UCSD-AML1 (cell line): ENCODE measurements at regions not wholly inside any gene's neighbourhood (a gene's known extent, or its start where the extent isn't known, plus 50 kb on each side); places are given as distances from the start of the nearest gene placed in this dataset.

ENCODE experiments used
- DNase-seq: peaks from one replicate; lab custom pipeline; 2025; ENCODE audit not compliant: unreplicated experiment; lab: John Stamatoyannopoulos, UW

DNA sequence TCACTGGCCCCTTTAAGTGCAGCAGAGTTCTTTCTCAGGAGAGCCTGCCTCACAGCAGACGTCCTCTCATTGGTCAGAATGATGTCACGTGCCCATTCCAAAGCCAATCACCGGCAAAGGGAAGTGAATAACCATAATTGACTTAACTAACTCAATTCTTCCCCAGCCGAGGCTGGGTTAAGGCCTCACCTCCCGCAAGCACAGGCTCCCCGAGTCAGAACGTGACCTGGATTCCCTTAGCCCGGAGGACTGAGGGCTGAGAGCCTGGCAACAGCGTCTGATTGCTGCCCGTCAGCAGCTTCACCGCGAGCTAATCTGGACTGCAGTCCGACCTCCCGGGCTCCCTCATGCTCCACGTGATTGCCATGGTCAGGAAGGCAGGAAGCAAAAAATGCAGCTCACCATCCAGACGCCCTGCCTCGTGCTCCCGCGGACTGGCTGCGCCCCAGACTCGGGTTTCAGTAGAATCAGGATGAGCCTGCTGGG is 92.1 kb upstream of the FZD10 start:
- DNase-seq = no peak

DNA sequence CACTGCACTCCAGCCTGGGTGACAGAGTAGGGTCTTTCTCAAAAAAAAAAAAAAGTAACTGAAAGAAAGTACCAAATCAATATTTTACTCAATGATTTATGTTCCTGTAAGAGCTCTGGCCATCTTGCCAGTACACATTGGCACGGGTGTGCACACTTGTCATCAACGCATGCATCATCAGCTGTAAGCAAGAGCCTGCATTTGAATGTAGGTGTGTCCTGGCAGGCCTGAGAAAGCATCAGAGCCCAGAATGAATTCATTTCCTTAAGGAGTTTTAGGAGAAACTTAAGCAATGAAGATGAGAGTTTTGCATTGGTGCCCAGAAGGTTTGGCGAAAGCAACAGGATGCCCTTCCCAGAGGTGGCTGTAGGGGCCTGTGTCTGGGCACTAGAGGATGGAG is 88.5 kb upstream of the FZD10 start:
- DNase-seq = no peak

- DNase-seq = no peak
Observed at GRCh38 chr12:130074661-130075406, 87.4 kb upstream of the FZD10 start.

GRCh38 chr12:130075497-130076076 is 86.7 kb upstream of the FZD10 start:
- no peak for DNase-seq

DNA sequence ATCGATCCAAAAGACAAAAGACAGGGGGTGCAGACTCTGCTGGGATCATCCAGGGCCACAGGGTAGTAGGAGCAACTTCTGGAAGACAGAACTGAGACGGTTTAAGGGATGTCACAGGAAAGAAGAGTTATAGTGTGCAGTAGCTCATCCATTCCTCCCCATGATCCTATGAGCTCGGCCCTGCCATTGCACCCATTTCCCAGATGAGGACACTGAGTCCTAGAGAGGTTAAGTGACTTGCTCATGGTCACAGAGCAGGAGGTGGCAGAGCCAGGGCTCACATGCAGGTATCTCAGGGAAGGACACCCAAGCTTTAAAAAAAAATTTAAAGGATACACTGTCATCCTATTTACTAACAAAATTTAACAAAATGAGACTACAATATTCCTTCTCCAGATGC is 86.1 kb upstream of the FZD10 start:
- no peak for DNase-seq

GRCh38 chr12:130076752-130077151 is 85.5 kb upstream of the FZD10 start:
- peak; percentile 26 for DNase-seq

GRCh38 chr12:130078852-130079251 is 83.4 kb upstream of the FZD10 start:
- DNase-seq = no peak

DNA sequence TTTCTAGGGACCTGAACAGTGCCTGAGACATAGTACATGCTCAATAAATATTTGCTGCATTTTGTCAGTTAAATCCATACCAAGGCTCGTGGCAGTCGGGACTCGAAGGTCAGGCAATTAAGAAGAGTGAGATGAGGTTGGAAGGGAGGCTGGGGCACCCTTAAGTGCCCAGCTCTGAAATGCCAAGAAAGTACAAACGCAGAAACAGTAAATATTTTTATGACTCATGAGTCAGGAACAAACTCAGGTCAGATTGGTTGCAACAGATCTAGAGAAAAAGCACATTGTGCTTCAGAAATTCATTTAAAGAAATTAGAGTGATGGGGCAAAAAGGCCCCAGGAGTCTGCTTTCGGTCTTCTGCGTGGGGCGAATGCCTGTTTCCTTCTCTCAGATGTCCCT is 83.0 kb upstream of the FZD10 start:
- DNase-seq = no peak

- DNase-seq = no peak
Observed at GRCh38 chr12:130080205-130080604, 82.1 kb upstream of the FZD10 start.

DNA sequence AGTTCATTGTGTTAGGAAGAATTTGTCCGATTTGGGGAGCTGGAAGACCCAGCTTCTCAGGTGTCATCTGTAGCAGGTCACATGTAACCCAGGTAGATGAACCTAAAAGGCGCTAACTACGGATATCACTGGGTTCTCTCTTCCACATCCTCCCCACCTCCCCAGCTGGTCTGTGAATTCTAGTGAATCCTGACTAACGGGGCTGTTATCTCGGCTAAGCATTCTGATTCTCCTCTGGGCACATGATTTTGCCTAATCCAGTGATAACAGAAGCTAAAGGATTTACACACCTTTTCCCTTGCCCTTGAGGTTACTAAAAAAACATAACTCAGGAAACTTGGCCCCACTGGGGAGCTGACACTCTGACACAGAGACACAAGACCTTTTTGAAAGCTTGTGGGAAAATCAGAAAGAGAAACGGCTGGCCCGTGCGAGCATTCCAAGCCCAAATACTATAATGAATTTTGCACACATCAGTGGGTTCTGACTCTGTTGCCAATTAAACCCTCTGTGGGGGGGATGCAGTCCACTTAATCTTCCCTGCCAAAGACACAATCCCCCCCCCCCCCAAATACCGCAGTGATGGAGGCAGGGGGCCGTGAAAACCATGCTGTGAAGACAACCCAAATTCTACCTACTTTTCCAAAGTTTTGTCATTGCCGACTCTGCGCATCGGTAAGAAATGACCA is 81.0 kb upstream of the FZD10 start:
- no peak for DNase-seq

- DNase-seq = no peak
Observed at GRCh38 chr12:130083002-130083401, 79.3 kb upstream of the FZD10 start.

DNA sequence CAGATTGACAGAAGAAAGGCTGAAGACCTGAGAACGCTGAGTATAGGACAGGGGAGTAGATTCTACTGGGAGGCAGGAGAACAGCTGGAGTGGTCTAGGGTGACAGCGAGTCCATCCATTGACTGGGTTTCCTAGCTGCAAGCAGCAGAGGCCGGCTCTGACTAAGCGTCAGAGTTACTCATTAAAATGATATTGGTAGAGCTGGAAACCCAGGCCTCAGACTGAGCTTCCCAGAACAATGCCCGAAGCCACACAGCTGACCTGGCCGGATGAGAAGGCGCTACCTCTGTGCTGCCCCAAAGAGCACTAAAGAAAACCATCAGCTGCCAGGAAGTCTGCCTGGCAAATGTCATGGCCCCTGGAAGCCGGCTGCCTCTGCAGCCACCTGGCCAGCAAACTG is 78.5 kb upstream of the FZD10 start:
- no peak for DNase-seq

DNA sequence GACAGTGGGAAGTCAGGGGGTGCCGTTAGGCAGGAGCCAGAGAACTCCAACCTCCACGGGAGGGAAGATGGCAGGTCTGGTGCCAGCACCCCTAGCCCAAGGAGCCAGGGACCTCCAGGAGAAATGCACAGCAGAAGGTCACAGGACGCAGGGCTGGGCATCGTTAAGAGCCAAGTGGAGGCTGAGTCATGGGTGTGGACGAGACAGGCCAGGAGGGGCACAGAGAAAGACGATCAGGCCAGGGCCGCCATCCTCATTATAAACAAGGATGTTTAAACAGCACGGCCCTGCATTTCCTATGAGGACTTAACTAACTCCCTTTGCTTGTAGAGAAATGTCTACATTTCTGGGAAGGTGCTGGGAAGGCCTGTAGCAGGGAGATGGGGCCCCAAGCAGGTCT is 77.9 kb upstream of the FZD10 start:
- DNase-seq = no peak

DNA sequence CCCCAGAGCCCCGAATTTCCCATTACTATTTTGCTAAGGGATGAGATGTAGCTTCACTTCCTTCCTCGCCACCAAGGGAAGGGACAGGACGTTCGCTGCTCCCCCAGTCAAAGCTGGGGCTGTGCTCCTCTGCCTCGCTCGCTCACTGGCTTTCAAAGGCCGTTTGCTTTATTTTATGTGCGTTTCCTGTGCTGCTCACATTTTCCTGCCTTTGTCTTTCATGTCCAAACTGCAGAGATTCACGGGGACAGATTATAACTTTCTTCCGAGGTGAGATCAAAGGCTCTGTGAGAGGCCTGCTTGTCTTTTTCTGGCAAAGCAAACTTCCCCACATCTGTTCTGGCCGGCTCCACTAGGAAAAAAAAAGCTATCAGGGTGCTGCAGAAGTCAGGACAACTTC is 76.0 kb upstream of the FZD10 start:
- no peak for DNase-seq

DNA sequence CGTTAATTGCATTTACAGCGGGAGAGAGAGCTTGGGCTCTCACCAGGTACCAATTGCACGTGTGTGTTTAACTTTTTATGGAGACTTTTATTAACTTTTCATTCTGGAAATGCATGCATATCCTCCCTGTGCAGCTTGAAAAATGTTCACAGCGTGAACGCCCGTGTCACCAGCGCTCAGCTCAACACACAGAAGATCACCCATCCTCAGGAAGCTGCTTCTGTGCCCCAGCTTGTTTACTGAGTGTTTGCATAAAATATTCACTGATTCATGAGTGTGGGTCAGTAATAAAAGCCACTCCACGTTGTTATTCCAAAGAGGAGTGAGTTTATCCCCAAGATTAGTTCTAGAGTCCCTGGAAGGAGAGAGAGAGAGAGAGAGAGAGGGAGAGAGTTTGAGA is 75.5 kb upstream of the FZD10 start:
- no peak for DNase-seq

GRCh38 chr12:130087222-130087621 is 75.0 kb upstream of the FZD10 start:
- DNase-seq = no peak

- no peak for DNase-seq
Observed at GRCh38 chr12:130088504-130088903, 73.8 kb upstream of the FZD10 start.

DNA sequence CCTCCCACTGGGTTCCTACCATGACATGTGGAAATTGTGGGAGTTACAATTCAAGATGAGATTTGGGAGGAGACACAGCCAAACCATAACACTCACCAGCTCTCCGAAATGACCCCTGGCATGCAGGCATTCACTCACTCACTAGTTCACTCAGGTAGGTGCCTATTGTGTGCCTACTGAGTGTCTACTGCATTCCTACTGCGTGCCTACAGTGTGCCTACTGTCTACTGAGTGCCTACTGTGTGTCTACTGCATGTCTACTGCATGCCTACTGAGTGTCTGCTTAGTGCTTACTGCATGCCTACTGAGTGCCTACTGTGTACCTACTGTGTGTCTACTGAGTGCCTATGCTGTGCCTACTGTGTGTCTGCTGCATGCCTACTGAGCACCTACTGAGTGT is 71.7 kb upstream of the FZD10 start:
- no peak for DNase-seq

DNA sequence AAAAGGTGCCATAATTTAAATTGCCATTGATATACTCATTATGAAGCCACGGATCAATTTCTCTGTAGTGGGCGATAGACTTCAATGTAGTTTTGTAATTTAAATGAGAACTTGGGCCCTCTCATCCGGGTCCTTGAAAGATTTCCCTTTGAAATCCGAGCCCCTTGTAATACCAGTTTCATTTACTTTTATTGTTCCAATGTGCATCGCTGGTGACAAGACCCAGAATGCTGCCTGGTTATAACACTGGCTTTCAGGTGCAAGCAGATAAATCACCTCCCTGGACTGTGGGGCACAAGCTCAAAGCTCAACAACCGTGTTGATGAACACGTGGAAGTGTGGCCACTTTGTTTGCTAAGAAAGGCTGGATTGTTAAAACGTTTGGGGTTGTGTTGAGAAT is 68.9 kb upstream of the FZD10 start:
- DNase-seq = no peak

GRCh38 chr12:130097342-130097741 is 64.9 kb upstream of the FZD10 start:
- no peak for DNase-seq

- no peak for DNase-seq
Observed at GRCh38 chr12:130097798-130098255, 64.4 kb upstream of the FZD10 start.

DNA sequence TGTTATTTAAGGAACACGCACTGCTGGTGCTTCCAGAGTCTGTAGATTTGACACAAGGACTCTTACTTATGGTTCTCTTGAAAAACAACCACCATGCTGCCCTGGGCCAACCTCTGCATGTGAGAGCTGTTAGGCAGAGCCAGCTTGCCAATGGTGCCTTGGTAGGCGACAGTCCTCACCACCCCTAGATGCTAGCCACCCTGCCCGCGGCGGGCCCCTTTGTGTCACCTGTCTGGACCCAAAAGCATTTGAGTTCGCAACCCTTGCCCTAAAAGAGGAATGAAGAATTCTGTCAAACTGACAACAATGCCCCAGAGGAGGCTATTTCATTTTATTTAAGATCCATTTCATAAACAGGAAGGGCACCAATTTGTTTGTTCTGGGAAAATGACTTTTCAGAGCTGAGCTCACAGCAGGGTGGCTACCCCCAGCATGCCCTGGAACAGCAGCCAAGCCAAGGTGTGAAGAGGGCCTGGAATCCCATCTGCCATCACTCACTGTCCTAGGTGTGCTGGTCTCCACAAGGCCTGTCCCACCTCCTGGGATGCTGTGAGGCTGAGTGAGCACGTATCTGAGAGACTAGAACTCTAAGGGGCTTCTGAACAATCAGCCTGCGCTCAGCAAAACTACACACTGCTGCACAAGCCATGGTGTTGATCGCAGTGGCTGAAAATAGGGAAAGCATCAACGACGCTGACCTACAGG is 63.8 kb upstream of the FZD10 start:
- DNase-seq = no peak
